ENCODE measurements at regions not wholly inside any gene's neighbourhood (a gene's known extent, or its start where the extent isn't known, plus 50 kb on each side); places are given as distances from the start of the nearest gene placed in this dataset.

- Histone ChIP-seq H3K27me3 (ENCODE audit: control insufficient read depth in 2 of 2, insufficient read depth in 2 of 2, low read length in 2 of 2) (no peaks in the 10 kb centered on the region), H2AFZ (ENCODE audit: insufficient read depth, low read depth, low read length, poor library complexity, severe bottlenecking) (no peak overlapping the region), H3K79me2 (ENCODE audit: insufficient read depth, low read length) (no peaks in the 10 kb centered on the region), H4K20me1 (ENCODE audit: insufficient read depth, low read length) (no peaks in the 10 kb centered on the region), H3K9me3 (replicated peaks in 1 of 2; ENCODE audit: control insufficient read depth in 1 of 2, insufficient read depth in 1 of 2, low read length in 2 of 2) (no peaks in the 10 kb centered on the region), H3K4me2 (replicated peaks; ENCODE audit: extremely low read depth, low read length, poor library complexity, severe bottlenecking) (no peak overlapping the region), H3K9ac (ENCODE audit: insufficient read depth, low read length, poor library complexity, severe bottlenecking) (no peak overlapping the region), H3K36me3 (replicated peaks in 1 of 2; ENCODE audit: control insufficient read depth in 1 of 2, insufficient read depth in 2 of 2, low read length in 2 of 2) (no peaks in the 10 kb centered on the region), H3K4me3 (replicated peaks in 1 of 3; ENCODE audit: low read depth in 2 of 3, low read length in 3 of 3) (no peak overlapping the region), H3K4me1 (ENCODE audit: control insufficient read depth in 1 of 2, insufficient read depth in 2 of 2, low read length in 2 of 2) (no peaks in the 10 kb centered on the region), H3K27ac (ENCODE audit: low read depth in 1 of 2, low read length in 2 of 2) (no peak overlapping the region)
- H3K9me3 Mint-ChIP-seq = no peaks in the 10 kb centered on the region
- TF ChIP-seq, protein P1, sequence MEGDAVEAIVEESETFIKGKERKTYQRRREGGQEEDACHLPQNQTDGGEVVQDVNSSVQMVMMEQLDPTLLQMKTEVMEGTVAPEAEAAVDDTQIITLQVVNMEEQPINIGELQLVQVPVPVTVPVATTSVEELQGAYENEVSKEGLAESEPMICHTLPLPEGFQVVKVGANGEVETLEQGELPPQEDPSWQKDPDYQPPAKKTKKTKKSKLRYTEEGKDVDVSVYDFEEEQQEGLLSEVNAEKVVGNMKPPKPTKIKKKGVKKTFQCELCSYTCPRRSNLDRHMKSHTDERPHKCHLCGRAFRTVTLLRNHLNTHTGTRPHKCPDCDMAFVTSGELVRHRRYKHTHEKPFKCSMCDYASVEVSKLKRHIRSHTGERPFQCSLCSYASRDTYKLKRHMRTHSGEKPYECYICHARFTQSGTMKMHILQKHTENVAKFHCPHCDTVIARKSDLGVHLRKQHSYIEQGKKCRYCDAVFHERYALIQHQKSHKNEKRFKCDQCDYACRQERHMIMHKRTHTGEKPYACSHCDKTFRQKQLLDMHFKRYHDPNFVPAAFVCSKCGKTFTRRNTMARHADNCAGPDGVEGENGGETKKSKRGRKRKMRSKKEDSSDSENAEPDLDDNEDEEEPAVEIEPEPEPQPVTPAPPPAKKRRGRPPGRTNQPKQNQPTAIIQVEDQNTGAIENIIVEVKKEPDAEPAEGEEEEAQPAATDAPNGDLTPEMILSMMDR (IDR thresholded peaks at IDR 0.05) = no peak
- H3K27ac Mint-ChIP-seq = no peak overlapping the region
- 69% methylated on average over 5 of the region's 6 CpGs for WGBS (ENCODE audit: insufficient coverage)
- DNase-seq = no peak
- no peak overlapping the region for H3K4me3 Mint-ChIP-seq
- H3K36me3 Mint-ChIP-seq = no peaks in the 10 kb centered on the region
- H3K27me3 Mint-ChIP-seq (ENCODE audit: low read depth in 3 of 3) = peaks cover 2 to 6% (median 4%) of the 10 kb centered on the region in 3 donors
- no peaks in the 10 kb centered on the region for H3K4me1 Mint-ChIP-seq
- intact Hi-C loops (cut with micrococcal nuclease) = no loop called here
These were observed 301.8 kb upstream of the TMPO start for GRCh38 chr12:98213556-98213955.

DNA sequence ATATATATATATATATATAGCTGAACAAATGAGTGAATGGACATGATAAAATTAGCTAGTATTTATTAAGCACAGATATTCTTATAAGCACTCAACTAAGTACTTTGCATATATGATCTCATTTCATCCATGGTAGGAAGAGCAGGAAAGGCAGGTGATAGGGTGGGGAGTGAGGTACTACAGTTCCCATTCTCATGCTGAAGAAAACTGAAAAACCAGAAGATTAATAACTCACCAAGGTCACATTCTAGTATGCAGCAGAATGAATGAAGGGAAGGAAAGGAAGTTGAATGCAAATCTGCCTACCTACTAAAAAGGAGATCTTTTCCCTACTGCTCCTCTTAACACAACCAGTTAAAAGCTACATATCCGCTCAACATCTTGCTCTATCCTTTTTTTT lies 298.1 kb upstream of the TMPO start:
- Mint-ChIP-seq H3K27me3 (ENCODE audit: low read depth in 3 of 3) (peaks cover 2 to 9% (median 3%) of the 10 kb centered on the region in 3 donors), H3K27ac (no peak overlapping the region), H3K36me3 (no peaks in the 10 kb centered on the region), H3K4me3 (no peak overlapping the region), H3K4me1 (no peaks in the 10 kb centered on the region), H3K9me3 (no peaks in the 10 kb centered on the region)
- intact Hi-C loops (cut with micrococcal nuclease) = no loop called here
- Histone ChIP-seq H3K36me3 (replicated peaks in 1 of 2; ENCODE audit: control insufficient read depth in 1 of 2, insufficient read depth in 2 of 2, low read length in 2 of 2) (no peaks in the 10 kb centered on the region), H3K4me3 (replicated peaks in 1 of 3; ENCODE audit: low read depth in 2 of 3, low read length in 3 of 3) (no peak overlapping the region), H3K9me3 (replicated peaks in 1 of 2; ENCODE audit: control insufficient read depth in 1 of 2, insufficient read depth in 1 of 2, low read length in 2 of 2) (no peaks in the 10 kb centered on the region), H4K20me1 (ENCODE audit: insufficient read depth, low read length) (no peaks in the 10 kb centered on the region), H3K4me2 (replicated peaks; ENCODE audit: extremely low read depth, low read length, poor library complexity, severe bottlenecking) (no peak overlapping the region), H3K4me1 (ENCODE audit: control insufficient read depth in 1 of 2, insufficient read depth in 2 of 2, low read length in 2 of 2) (no peaks in the 10 kb centered on the region), H3K27ac (ENCODE audit: low read depth in 1 of 2, low read length in 2 of 2) (no peak overlapping the region), H3K9ac (ENCODE audit: insufficient read depth, low read length, poor library complexity, severe bottlenecking) (no peak overlapping the region), H3K79me2 (ENCODE audit: insufficient read depth, low read length) (no peaks in the 10 kb centered on the region), H2AFZ (ENCODE audit: insufficient read depth, low read depth, low read length, poor library complexity, severe bottlenecking) (no peak overlapping the region), H3K27me3 (ENCODE audit: control insufficient read depth in 2 of 2, insufficient read depth in 2 of 2, low read length in 2 of 2) (no peaks in the 10 kb centered on the region)
- no CpG with 5 or more reads among the region's 1 CpG for WGBS (ENCODE audit: insufficient coverage)
- DNase-seq = no peak
- TF ChIP-seq, protein P1 (IDR thresholded peaks at IDR 0.05) = no peak
